ENCODE measurements at regions not wholly inside any gene's neighbourhood (a gene's known extent, or its start where the extent isn't known, plus 50 kb on each side); places are given as distances from the start of the nearest gene placed in this dataset.

DNA sequence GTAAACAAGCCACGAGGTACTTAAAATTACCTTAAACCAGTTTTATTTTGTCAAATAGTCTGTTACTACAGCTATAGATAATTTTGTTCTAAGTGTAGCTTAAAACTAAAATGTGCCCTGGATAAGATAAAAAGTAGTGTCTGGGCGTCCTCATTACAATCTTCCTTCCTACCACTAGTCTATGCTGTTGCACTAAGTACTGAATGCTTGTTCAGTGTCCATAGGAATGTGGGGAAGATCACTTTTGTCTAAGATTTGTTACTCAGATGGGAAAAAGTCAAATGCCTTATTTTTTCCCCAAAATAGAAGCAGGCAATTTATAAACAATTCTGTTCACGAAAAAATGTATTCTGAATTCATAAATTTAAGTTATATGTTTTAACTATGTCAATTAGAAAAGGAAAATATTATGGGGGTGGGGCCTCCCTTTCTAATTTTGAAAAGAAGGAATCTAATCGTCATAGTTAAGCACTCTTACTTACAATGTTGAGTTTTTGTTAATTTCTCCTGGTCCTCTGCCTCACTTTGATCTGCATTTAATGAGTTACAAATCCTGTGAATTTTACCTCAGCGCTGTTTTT, 140.4 kb upstream of the VRK2 start:
- TF ChIP-seq CTCF (IDR thresholded peaks at IDR 0.05) = peak; percentile 75 to 80 (median 76)
- TF ChIP-seq POLR2A (IDR thresholded peaks at IDR 0.05) = no peak
